ENCODE measurements at regions not wholly inside any gene's neighbourhood (a gene's known extent, or its start where the extent isn't known, plus 50 kb on each side); places are given as distances from the start of the nearest gene placed in this dataset.
A peak's percentile ranks its signal among the peaks of the same experiment; 100 is the strongest.

DNA sequence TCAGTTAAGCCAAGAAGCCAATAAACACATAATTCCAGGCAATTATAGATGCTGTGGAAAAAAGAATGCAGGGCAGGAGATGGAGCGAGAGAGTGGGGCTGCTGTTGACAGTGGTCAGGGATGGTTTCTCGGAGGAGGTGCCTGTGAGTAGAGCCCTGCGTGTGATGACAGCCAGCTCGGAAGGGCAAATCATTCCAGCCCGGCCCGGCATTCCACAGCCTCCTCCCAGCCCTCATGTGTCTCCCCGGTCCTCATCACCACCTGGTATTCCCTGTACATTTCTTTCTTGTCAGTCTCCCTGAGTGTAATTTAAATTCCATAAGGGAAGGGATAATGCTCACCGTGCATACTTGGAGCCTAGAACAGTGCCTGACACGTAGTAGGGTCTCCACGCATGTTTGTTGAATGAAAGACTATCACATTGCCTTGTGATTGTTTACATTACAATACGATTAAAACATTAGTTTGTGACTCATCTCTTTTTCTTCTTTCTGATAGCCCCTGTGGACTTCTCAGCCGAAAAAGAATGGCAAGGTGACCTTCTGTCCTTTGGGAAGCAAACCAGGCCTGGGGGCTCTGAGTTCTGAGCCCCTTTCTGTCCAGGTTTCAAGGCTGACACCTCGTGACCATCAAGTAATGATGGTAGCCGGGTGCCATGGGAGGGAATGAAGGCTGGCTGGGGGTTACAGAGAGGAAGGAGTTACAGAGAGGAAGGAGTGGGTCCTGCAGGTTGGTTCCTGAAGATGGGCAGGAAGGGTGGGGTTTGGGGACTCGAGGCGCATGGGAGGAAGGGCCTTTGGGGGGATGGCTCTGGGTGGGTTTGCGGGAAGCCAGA lies 379.5 kb upstream of the SULF2 start:
- no TSS peak for BruUV-seq (replicated peaks)
- TF ChIP-seq, protein P1, sequence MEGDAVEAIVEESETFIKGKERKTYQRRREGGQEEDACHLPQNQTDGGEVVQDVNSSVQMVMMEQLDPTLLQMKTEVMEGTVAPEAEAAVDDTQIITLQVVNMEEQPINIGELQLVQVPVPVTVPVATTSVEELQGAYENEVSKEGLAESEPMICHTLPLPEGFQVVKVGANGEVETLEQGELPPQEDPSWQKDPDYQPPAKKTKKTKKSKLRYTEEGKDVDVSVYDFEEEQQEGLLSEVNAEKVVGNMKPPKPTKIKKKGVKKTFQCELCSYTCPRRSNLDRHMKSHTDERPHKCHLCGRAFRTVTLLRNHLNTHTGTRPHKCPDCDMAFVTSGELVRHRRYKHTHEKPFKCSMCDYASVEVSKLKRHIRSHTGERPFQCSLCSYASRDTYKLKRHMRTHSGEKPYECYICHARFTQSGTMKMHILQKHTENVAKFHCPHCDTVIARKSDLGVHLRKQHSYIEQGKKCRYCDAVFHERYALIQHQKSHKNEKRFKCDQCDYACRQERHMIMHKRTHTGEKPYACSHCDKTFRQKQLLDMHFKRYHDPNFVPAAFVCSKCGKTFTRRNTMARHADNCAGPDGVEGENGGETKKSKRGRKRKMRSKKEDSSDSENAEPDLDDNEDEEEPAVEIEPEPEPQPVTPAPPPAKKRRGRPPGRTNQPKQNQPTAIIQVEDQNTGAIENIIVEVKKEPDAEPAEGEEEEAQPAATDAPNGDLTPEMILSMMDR (conservative IDR thresholded peaks at IDR 0.05), result no peak
- TF ChIP-seq EZH2 (IDR thresholded peaks at IDR 0.05; ENCODE audit: low read depth), result no peak
- peaks cover 37% of the 10 kb centered on the region for H3K4me1 ChIP-seq (replicated peaks; ENCODE audit: insufficient read depth)
- no peak for DNase-seq
- no peaks in the 10 kb centered on the region for H3K9me3 ChIP-seq (ENCODE audit: insufficient read depth, low read depth)
- H3K27me3 ChIP-seq (ENCODE audit: insufficient read depth, low read depth), result no peaks in the 10 kb centered on the region
- no peaks in the 10 kb centered on the region for H3K79me2 ChIP-seq (ENCODE audit: low read depth)
- no peak overlapping the region for H3K27ac ChIP-seq
- ChIA-PET CTCF (no interaction called here), POLR2A (ENCODE audit: unreplicated experiment) (no interaction called here)
- peaks cover 7% of the 10 kb centered on the region; the same call in 1 of the 2 replicates for H3F3A ChIP-seq (ENCODE audit: insufficient read depth, low read depth)
- intact Hi-C loops (cut with micrococcal nuclease; ENCODE audit: unreplicated experiment), result no loop called here
- no peaks in the 10 kb centered on the region for H3K36me3 ChIP-seq (ENCODE audit: low read depth)
- H4K20me1 ChIP-seq (ENCODE audit: insufficient read depth), result no peaks in the 10 kb centered on the region
- H3K9me2 ChIP-seq (ENCODE audit: insufficient read depth), result no peaks in the 10 kb centered on the region
- H3K4me2 ChIP-seq, result no peak overlapping the region
- no peak overlapping the region for H2AFZ ChIP-seq
- no peak overlapping the region for H3K4me3 ChIP-seq

DNA sequence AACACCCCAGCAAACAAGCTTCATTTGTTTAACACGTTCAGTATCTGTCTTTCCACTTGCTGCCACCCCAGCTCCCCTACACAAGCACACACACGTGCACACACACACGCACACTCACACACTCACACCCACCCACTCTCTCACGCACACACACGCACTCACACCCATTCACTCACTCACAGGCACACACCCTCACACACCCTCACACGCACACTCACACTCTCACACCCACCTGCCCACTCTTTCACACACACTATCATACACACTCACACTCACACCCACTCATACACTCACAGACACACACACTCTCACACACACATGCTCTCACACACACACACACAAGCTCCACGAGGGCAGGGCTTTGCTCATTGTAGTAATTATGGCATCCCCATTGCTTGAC lies 378.8 kb upstream of the SULF2 start:
- H3K4me3 ChIP-seq, result no peak overlapping the region
- TF ChIP-seq, protein P1 (conservative IDR thresholded peaks at IDR 0.05), result no peak
- TF ChIP-seq EZH2 (IDR thresholded peaks at IDR 0.05; ENCODE audit: low read depth), result no peak
- ChIA-PET CTCF (no interaction called here), POLR2A (ENCODE audit: unreplicated experiment) (interaction anchor here (0.7 kb wide), 1 partner anchor 179 kb away, joined by 5 read pairs; no protein-coding TSS in a partner anchor)
- no TSS peak for BruUV-seq (replicated peaks)
- no peaks in the 10 kb centered on the region for H3K36me3 ChIP-seq (ENCODE audit: low read depth)
- peaks cover 3% of the 10 kb centered on the region; the same call in 1 of the 2 replicates for H3F3A ChIP-seq (ENCODE audit: insufficient read depth, low read depth)
- H4K20me1 ChIP-seq (ENCODE audit: insufficient read depth), result no peaks in the 10 kb centered on the region
- H2AFZ ChIP-seq, result no peak overlapping the region
- H3K9me3 ChIP-seq (ENCODE audit: insufficient read depth, low read depth), result no peaks in the 10 kb centered on the region
- no peaks in the 10 kb centered on the region for H3K79me2 ChIP-seq (ENCODE audit: low read depth)
- H3K4me1 ChIP-seq (replicated peaks; ENCODE audit: insufficient read depth), result peaks cover 37% of the 10 kb centered on the region
- H3K27me3 ChIP-seq (ENCODE audit: insufficient read depth, low read depth), result no peaks in the 10 kb centered on the region
- H3K4me2 ChIP-seq, result peak overlapping the region; percentile 12; the same call in 1 of the 2 replicates
- no peaks in the 10 kb centered on the region for H3K9me2 ChIP-seq (ENCODE audit: insufficient read depth)
- intact Hi-C loops (cut with micrococcal nuclease; ENCODE audit: unreplicated experiment), result no loop called here
- H3K27ac ChIP-seq, result 0 out of 2 replicates have a peak overlapping the region, but pooled peaks have one; percentile 15
- no peak for DNase-seq

DNA sequence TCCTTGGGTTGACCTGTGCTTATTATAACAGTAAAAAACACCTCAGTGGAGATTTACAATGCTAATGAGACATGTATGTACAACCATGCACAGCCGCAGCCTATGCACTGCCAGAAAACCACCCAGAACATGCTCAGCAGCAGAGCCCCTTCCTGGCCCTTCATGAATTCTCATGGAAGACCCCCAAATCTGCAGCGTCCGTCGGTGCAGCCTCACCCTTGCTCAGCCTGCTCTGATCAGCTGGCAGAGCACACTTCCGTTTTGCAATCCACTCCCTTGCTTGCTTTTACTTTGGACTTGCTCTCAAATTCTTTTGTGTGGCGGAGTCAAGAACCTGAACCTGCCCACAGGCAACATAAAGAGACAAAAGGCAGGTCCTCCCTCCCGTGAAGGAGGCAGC lies 378.2 kb upstream of the SULF2 start:
- Histone ChIP-seq H3K4me1 (replicated peaks; ENCODE audit: insufficient read depth) (peaks cover 41% of the 10 kb centered on the region), H3F3A (ENCODE audit: insufficient read depth, low read depth) (peaks cover 3% of the 10 kb centered on the region; the same call in 1 of the 2 replicates), H3K27me3 (ENCODE audit: insufficient read depth, low read depth) (no peaks in the 10 kb centered on the region), H3K27ac (0 out of 2 replicates have a peak overlapping the region, but pooled peaks have one; percentile 15), H3K36me3 (ENCODE audit: low read depth) (no peaks in the 10 kb centered on the region), H3K9me3 (ENCODE audit: insufficient read depth, low read depth) (no peaks in the 10 kb centered on the region), H2AFZ (no peak overlapping the region), H3K9me2 (ENCODE audit: insufficient read depth) (no peaks in the 10 kb centered on the region), H3K79me2 (ENCODE audit: low read depth) (no peaks in the 10 kb centered on the region), H3K4me3 (no peak overlapping the region), H4K20me1 (ENCODE audit: insufficient read depth) (no peaks in the 10 kb centered on the region), H3K4me2 (peak overlapping the region; percentile 12; the same call in 1 of the 2 replicates)
- TF ChIP-seq EZH2 (IDR thresholded peaks at IDR 0.05; ENCODE audit: low read depth), result no peak
- TF ChIP-seq, protein P1 (conservative IDR thresholded peaks at IDR 0.05), result no peak
- CTCF ChIA-PET, result no interaction called here
- peak in 1 of 2 experiments; percentile 20 for DNase-seq
- no TSS peak for BruUV-seq (replicated peaks)
- intact Hi-C loops (cut with micrococcal nuclease; ENCODE audit: unreplicated experiment), result no loop called here
- POLR2A ChIA-PET (ENCODE audit: unreplicated experiment), result interaction anchor here (0.7 kb wide), 1 partner anchor 178 kb away, joined by 5 read pairs; no protein-coding TSS in a partner anchor
